HCT116 (cell line): ENCODE measurements at regions not wholly inside any gene's neighbourhood (a gene's known extent, or its start where the extent isn't known, plus 50 kb on each side); places are given as distances from the start of the nearest gene placed in this dataset.

Experiments used
- ATAC-seq: fragments of 200-7000 bp; cut with Tn5 transposase; 2 replicates; pipeline ENCODE4 v1.9.1; 2020; ENCODE audit warnings: mild to moderate bottlenecking, moderate library complexity
- BruUV-seq: library from RNA; stranded (reverse); fragments of 400-500 nt; replicated peaks from 2 replicates; lab custom pipeline; 2021; lab: Mats Ljungman, UMichigan
- CTCF ChIA-PET: fragments of 300-600 bp; sonication (Branson Sonifier 250); formaldehyde crosslinking; loops from one replicate; lab custom pipeline; 2021; ENCODE audit warnings: antibody characterized with exemption; lab: Charles Lee
- POLR2A ChIA-PET: fragments of 300-600, 350-600 bp; sonication (Branson Sonifier 250); formaldehyde crosslinking; loops from one replicate; lab custom pipeline; 2021; ENCODE audit warnings: antibody characterized with exemption; lab: Charles Lee
- RAD21 ChIA-PET, 2 experiments: fragments of 300-600 bp; sonication (Branson Sonifier 250); formaldehyde crosslinking; loops; one replicate each; lab custom pipeline; 2023; ENCODE audit warnings: low total read pairs in 2 of 2; ENCODE audit not compliant: uncharacterized antibody in 2 of 2, unreplicated experiment in 2 of 2, low non-redundant PET in 1 of 2; lab: Charles Lee
- DNase-seq: peaks from one replicate; pipeline ENCODE4 v3.0.0-alpha.2; 2010; ENCODE audit warnings: low read depth, low spot score
- H2AFZ ChIP-seq: fragments of 200-600 bp; shearing (Covaris generic), sonication (generic); 2 replicates; pipeline ENCODE4 v1.6.1; 2017; ENCODE audit warnings: low read depth, mixed run types, mixed read lengths, antibody characterized with exemption, low read length; ENCODE audit not compliant: poor library complexity, severe bottlenecking
- H3K27ac ChIP-seq: 2 replicates; pipeline ENCODE4 v1.5.1; 2012; ENCODE audit warnings: low read depth, low read length
- H3K27me3 ChIP-seq: fragments of 200-600 bp; sonication (generic); 2 replicates; pipeline ENCODE4 v1.6.1; 2016; ENCODE audit warnings: mixed run types, low read length, mixed read lengths; ENCODE audit not compliant: insufficient read depth
- H3K36me3 ChIP-seq, 2 experiments: fragments of 200-500 bp in 1 of 2; fragments of 200-600 bp in 1 of 2; sonication (Bioruptor generic) in 1 of 2; sonication (generic) in 1 of 2; 2 replicates each; pipeline versions ENCODE4 v1.5.1 to v1.6.1; 2014 to 2016; ENCODE audit warnings: low read length in 2 of 2, inconsistent platforms in 1 of 2, mixed read lengths in 1 of 2, mixed run types in 1 of 2; ENCODE audit not compliant: insufficient read depth in 2 of 2, control insufficient read depth in 1 of 2
- H3K4me1 ChIP-seq, 2 experiments: fragments of 200-600 bp in 1 of 2; sonication (generic) in 1 of 2; 2 replicates each; pipeline versions ENCODE4 v1.5.1 to v1.6.1; 2012 to 2017; ENCODE audit warnings: low read length in 2 of 2, inconsistent platforms in 1 of 2, mild to moderate bottlenecking in 1 of 2, mixed read lengths in 1 of 2, mixed run types in 1 of 2, moderate library complexity in 1 of 2; ENCODE audit not compliant: insufficient read depth in 2 of 2, control insufficient read depth in 1 of 2
- H3K4me2 ChIP-seq: fragments of 200-600 bp; sonication (generic); 2 replicates; pipeline ENCODE4 v1.6.1; 2017; ENCODE audit warnings: mixed run types, low read length, mixed read lengths
- H3K4me3 ChIP-seq, 2 experiments: fragments of 200-600 bp in 1 of 2; sonication (generic) in 1 of 2; replicated peaks in 1 of 2; 2 replicates each; pipeline ENCODE4 v1.5.1; 2011 to 2016; ENCODE audit warnings: low read length in 2 of 2, control low read depth in 1 of 2, low read depth in 1 of 2, mild to moderate bottlenecking in 1 of 2, mixed read lengths in 1 of 2, mixed run types in 1 of 2
- H3K79me2 ChIP-seq: fragments of 200-600 bp; sonication (generic); 2 replicates; pipeline ENCODE4 v1.6.1; 2017; ENCODE audit warnings: mild to moderate bottlenecking, mixed run types, low read length, moderate library complexity, mixed read lengths; ENCODE audit not compliant: insufficient read depth
- H3K9ac ChIP-seq: fragments of 200-600 bp; sonication (generic); 2 replicates; pipeline ENCODE4 v1.6.1; 2016; ENCODE audit warnings: low read length, mixed read lengths
- H3K9me2 ChIP-seq: fragments of 200-600 bp; sonication (generic), shearing (Covaris generic); 2 replicates; pipeline ENCODE4 v1.6.1; 2017; ENCODE audit warnings: mixed run types, mild to moderate bottlenecking, moderate library complexity; ENCODE audit not compliant: insufficient read depth
- H3K9me3 ChIP-seq, 2 experiments: fragments of 200-500 bp in 1 of 2; fragments of 200-600 bp in 1 of 2; sonication (Bioruptor generic) in 1 of 2; sonication (generic) in 1 of 2; 2 replicates each; pipeline ENCODE4 v1.6.1; 2014 to 2017; ENCODE audit warnings: low read length in 2 of 2, mixed read lengths in 2 of 2, inconsistent platforms in 1 of 2, low read depth in 1 of 2, mild to moderate bottlenecking in 1 of 2, mixed run types in 1 of 2, moderate library complexity in 1 of 2; ENCODE audit not compliant: control insufficient read depth in 1 of 2, insufficient read depth in 1 of 2
- H4K20me1 ChIP-seq: fragments of 200-600 bp; sonication (generic), shearing (Covaris generic); 2 replicates; pipeline ENCODE4 v1.6.1; 2017; ENCODE audit warnings: mixed run types, mild to moderate bottlenecking, moderate library complexity; ENCODE audit not compliant: insufficient read depth
- ATF3 ChIP-seq: IDR thresholded peaks from 2 replicates; pipeline ENCODE4 v1.6.1; 2012
- CBX3 ChIP-seq: IDR thresholded peaks from 2 replicates; pipeline ENCODE4 v1.6.1; 2012; ENCODE audit warnings: low read depth
- CEBPB ChIP-seq: IDR thresholded peaks from 2 replicates; pipeline ENCODE4 v1.6.1; 2012; ENCODE audit warnings: low read depth
- CTCF ChIP-seq, 3 experiments: fragments of 200-600 bp in 1 of 3; sonication (generic) in 1 of 3; IDR thresholded peaks in 2 of 3; conservative IDR thresholded peaks in 1 of 3; 2 replicates each; pipeline ENCODE4 v1.5.1; 2012 to 2017; ENCODE audit warnings: low read depth in 2 of 3, low read length in 2 of 3, antibody characterized with exemption in 1 of 3, borderline replicate concordance in 1 of 3, control low read depth in 1 of 3, mild to moderate bottlenecking in 1 of 3, mixed read lengths in 1 of 3, mixed run types in 1 of 3, moderate library complexity in 1 of 3; ENCODE audit not compliant: insufficient read depth in 1 of 3
- ELF1 ChIP-seq: IDR thresholded peaks from 2 replicates; pipeline ENCODE4 v1.6.1; 2012; ENCODE audit warnings: low read depth, borderline replicate concordance
- MAX ChIP-seq: IDR thresholded peaks from 2 replicates; pipeline ENCODE4 v1.6.1; 2012
- POLR2A ChIP-seq: IDR thresholded peaks from 2 replicates; pipeline ENCODE4 v1.7.0; 2011; ENCODE audit warnings: borderline replicate concordance; ENCODE audit not compliant: insufficient read depth, insufficient read length; ENCODE audit errors: extremely low read depth
- RAD21 ChIP-seq: IDR thresholded peaks from 2 replicates; pipeline ENCODE4 v1.6.1; 2012; ENCODE audit warnings: low read depth, mild to moderate bottlenecking
- SIN3A ChIP-seq: IDR thresholded peaks from 2 replicates; pipeline ENCODE4 v1.6.1; 2012; ENCODE audit warnings: low read depth
- SRF ChIP-seq: IDR thresholded peaks from 2 replicates; pipeline ENCODE4 v1.6.1; 2012; ENCODE audit warnings: low read depth
- TCF7L2 ChIP-seq: IDR thresholded peaks from 2 replicates; pipeline ENCODE4 v1.7.0; 2011; ENCODE audit warnings: borderline replicate concordance, inconsistent platforms; ENCODE audit not compliant: insufficient read depth, insufficient read length; ENCODE audit errors: extremely low read depth
- YY1 ChIP-seq: IDR thresholded peaks from 2 replicates; pipeline ENCODE4 v1.6.1; 2011; ENCODE audit warnings: low read length, low read depth, moderate library complexity, mild to moderate bottlenecking; ENCODE audit not compliant: insufficient replicate concordance; ENCODE audit errors: extremely low read depth
- intact Hi-C: fragments of 100-400 bp; cut with micrococcal nuclease; formaldehyde crosslinking; loops from 2 replicates; pipeline ENCODE4 v1.10.0; 2022

- intact Hi-C loops, result no loop called here
- Histone ChIP-seq H3K27me3 (peaks cover 31% of the 10 kb centered on the region; the same call in 1 of the 2 replicates), H3K36me3 (no peaks in the 10 kb centered on the region), H3K4me2 (no peak overlapping the region), H3K4me1 (no peaks in the 10 kb centered on the region), H3K9me3 (no peaks in the 10 kb centered on the region), H3K9ac (no peak overlapping the region), H3K4me3 (no peak overlapping the region), H3K79me2 (no peaks in the 10 kb centered on the region), H3K27ac (no peak overlapping the region), H4K20me1 (no peaks in the 10 kb centered on the region), H2AFZ (no peak overlapping the region), H3K9me2 (no peaks in the 10 kb centered on the region)
- TF ChIP-seq YY1 (no peak), CBX3 (no peak), MAX (no peak), SRF (no peak), CEBPB (no peak), RAD21 (no peak), CTCF (IDR thresholded peaks at IDR 0.05 in 2 of 3, conservative IDR thresholded peaks at IDR 0.05 in 1 of 3; ENCODE audit: borderline replicate concordance in 1 of 3, insufficient read depth in 1 of 3, low read depth in 2 of 3, low read length in 2 of 3) (no peak), SIN3A (no peak), POLR2A (no peak), ELF1 (no peak), ATF3 (no peak), TCF7L2 (no peak)
- no TSS peak for BruUV-seq
- CTCF ChIA-PET, result no interaction called here
- DNase-seq (no peak), ATAC-seq (no peak)
- POLR2A ChIA-PET, result no interaction called here
- RAD21 ChIA-PET, result interaction anchor here in 1 of 2 experiments (0.8 kb wide), 1 partner anchor 218 kb away, joined by 3 read pairs; no protein-coding TSS in a partner anchor
Measured at GRCh38 chr20:51211191-51211590, 188.3 kb upstream of the KCNG1 start.
